ENCODE measurements at regions not wholly inside any gene's neighbourhood (a gene's known extent, or its start where the extent isn't known, plus 50 kb on each side); places are given as distances from the start of the nearest gene placed in this dataset.
"Not testable (repeated sequence)": the region's sequence is repeated elsewhere in the genome, so short reads cannot be mapped to it uniquely, and the experiment has no call there.

DNA sequence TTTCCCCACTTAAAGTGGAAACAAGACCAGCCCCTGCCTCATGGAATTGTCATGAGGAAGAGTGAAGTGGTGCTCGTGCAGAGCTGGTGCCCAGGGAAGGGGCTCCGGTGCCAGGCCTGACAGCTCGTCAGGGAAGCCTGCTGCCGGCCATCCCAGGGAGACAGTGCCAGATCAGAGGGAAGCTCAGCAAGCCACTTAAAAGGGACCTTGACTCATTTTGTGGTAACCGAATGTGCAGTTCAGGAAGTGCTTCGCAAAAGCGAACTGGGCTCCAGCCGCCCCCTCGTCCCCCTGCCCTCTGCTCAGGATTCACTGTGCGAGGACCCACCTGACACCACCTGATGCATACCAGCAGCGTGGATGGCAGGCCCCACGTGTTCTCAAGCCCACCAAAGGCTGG is 209.6 kb upstream of the PLGLB2 start:
- not testable (repeated sequence) for DNase-seq (ENCODE audit: low read depth in 2 of 2)

DNA sequence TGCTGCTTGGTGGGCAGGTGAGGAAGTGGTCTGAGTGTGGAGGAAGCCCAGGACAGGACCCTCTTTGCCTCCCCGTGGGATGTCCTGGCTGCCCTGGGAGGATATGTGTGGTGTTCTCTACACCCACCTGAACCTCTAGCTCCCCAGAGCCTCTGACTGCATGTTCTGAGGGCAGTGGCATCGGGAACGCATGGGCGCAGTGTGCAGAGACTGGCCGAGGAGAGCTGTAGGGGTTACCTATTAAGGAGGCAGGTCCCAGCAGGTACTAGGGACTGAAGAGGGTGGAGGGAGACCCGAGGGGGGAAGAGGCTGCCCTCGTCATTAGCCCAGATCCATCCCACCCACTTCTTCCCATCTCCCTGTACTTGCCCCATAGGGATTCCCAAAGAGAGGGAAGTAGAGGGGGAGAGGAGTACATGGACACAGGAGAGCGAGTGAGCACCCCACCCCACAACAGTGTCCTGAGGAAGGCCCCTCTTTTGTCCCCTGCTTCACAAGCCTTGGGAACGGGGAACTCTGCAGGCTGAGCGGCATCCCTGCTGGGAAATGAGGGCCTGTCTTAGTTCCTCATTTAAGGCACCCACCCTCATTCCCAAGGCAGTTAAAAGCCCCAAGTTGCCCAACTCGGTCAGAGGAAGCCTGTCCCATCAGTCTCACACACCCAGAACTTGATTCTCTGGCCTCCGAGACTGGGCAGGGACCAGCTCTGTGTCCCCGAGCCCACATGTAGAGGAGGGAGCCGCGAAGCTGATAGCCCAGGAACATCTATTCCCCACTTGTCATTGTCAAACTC is 208.5 kb upstream of the PLGLB2 start:
- DNase-seq (ENCODE audit: low read depth in 2 of 2): not testable (repeated sequence)

DNA sequence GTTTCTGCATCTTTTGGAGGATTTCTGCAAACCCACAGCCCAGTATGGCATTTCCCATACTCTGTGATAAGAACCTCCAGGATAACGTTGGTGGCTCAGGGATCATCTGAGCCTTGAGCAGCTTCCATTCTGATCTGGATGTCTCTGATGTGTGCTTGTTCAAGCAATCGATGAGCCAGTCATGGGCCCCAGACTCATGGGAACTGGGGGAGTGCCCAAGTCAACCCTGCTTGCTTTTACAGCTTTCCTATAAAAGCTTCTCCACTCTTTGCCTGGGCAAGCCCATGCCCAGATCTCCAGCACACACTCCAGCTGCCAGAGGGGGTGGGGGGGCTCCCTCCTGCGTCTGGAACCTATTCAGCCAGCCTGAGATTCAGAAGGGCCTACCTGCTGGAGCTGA is 207.6 kb upstream of the PLGLB2 start:
- DNase-seq (ENCODE audit: low read depth in 2 of 2): not testable (repeated sequence)

DNA sequence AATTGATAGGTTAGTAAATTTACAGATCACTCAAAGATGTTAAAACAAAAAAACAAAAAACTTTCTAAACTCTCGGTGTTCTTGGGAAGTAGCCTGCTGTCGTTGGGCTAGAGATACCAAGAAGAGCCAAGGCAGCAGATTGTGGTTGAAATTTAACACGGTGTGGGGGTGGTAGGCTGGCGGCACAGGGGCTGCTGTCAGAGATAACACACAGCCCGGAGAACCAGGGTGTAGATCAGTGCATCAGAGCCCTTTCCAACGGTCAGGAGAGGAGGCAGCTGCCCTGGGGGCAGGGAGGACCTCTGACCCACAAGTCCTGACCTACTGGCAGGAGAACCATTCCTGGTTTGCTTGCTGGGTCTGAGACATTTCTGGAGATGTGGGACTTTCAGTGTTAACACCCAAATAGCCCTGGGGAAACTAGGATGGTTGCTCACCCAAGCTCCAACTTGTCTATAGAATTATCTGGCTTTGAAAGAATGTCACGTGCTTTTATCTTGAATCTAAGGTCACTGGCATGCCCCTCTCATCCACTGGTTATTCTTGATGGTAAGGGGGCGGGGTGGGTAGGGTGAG is 205.2 kb upstream of the PLGLB2 start:
- DNase-seq (ENCODE audit: low read depth in 2 of 2): peak in 1 of 2 donors; percentile 54

DNA sequence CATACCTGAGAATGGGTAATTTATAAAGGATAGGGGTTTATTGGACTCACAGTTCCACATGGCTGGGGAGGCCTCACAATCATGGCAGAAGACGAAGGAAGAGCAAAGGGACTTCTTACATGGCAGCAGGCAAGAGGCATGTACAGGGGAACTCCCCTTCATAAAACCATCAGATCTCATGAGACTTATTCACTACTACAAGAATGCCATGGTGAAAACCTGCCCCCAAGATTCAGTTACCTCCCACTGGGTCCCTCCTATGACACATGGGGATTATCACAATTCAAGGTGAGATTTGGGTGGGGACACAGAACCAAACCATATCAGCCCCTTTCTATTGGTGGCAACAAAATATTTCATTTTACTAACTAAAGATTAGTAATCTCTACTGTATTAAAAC is 204.1 kb upstream of the PLGLB2 start:
- DNase-seq (ENCODE audit: low read depth in 2 of 2): not testable (repeated sequence)

DNA sequence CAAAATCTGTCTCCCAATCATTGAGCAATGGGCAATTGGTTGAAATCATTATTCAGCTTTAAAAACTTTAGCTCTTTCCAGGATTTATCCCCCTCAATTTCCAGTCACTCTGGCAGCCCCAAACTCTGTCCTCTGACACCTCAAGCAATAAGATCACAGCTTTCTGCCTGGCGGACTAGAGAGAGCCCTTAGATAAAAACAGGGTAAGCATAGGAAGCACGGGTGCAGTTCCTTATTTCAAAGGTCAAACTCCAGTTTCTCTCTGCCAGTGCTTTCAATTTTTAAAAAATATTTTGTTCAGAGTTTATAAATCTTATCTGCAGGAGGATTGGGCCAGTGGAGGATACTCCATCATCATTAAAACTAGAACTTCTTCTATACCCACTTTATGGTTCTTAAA is 200.8 kb upstream of the PLGLB2 start:
- DNase-seq (ENCODE audit: low read depth in 2 of 2): not testable (repeated sequence)

DNA sequence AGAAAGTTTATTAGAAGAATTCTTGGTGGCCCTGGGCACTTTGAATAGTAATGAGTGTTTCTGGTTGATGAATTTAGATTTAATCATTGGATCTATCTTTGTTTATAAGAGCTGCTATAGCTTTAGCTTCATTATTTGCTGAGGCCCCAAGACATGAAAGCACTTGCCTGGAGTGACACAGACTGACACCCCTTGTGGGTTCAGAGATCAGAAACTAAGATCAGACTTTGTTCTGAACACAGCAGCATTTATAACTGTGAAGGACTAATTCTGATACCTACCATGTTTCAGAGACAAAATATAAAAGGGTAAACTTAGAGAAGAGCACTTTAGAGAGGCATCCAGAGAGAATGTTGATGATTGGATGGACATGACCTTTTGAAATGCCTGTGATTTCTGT is 199.9 kb upstream of the PLGLB2 start:
- not testable (repeated sequence) for DNase-seq (ENCODE audit: low read depth in 2 of 2)

DNA sequence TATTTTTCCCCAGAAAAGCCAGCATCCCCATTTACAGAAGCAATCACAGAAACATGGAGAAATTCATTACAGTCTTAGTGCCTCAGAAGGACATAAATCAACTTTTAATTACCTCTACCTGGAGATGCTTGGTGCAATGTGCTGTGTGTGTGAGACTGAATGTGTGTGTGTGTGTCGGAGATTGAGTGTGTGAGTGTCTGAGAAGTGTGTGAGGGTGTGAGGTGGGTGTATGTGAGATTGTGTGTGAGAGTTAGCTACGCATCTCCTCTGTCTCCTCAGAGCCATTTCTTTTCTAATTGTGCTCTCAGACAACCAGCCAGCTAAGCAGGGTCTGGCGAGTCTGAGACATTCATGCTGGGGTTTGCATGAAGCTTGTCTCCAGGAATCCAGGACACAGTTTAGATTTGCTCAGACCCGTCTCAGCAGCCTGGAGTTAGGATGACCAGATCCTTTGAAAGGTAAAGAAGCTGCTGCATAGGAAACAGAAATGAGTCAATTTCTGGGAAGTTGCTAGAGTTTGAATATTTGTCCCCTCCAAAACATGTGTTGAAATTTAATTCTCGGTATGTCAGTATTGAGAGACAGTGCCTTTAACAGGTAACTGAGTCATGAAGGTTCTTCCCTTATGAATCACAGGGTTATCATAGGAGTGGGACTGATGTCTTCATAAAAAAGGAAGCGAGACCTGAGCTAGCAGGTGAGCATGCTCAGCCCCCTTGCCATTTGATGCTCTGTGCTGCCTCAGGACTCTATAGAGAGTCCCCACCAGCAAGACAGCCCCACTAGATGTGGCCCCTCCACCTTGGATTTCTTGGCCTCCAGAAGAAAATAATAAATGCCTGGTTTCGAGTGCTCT is 199.0 kb upstream of the PLGLB2 start:
- not testable (repeated sequence) for DNase-seq (ENCODE audit: low read depth in 2 of 2)

DNA sequence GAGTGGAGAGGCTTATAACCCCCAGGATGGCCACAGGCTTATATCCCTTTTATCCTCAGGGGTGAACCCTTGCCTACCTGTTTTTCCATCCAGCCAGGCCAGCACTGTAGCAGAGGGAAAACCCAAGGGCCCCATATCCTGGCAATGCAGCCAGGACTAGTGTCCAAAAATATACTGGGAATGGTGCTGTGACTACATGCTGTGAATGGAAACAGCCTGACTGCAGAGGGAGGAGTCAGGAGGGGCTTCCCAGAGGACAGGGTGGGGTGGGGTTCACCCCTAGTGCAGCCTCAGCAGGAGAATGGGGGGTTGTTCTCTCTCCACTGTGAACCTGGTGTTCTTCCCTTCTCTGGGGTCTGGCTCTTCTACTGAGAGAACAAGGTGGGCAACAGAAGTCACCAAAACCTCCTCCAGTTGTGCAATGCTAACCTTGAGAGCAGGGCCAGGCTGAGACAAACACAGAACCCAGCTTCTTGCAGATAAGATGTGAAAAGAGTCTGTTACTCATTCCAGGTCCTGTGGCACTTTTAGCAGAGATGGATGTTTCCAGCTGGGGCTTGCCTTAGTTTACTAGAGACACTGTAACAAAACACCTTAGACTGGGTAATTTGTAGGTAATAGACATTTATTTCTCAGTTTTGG is 198.2 kb upstream of the PLGLB2 start:
- DNase-seq (ENCODE audit: low read depth in 2 of 2): not testable (repeated sequence)

DNA sequence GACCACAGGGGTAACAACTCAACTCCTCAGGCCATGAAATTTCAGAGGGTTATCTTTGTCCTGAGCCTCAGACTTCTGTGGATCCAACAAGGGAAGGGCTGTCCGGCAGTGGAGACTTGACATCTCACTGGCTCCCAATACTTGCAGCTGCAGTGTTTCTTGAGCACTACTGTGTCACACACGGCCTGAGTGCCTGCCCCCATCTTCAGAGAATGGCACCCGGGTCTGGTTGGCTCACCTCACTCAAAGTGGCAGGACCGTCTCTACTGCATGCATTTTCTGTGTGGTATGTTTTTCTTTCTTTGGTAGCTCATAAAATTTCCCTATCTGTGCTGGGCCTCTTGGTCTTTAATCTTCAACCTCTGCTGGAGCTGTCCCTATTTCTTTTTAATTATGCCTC is 193.2 kb upstream of the PLGLB2 start:
- DNase-seq (ENCODE audit: low read depth in 2 of 2): not testable (repeated sequence)

DNA sequence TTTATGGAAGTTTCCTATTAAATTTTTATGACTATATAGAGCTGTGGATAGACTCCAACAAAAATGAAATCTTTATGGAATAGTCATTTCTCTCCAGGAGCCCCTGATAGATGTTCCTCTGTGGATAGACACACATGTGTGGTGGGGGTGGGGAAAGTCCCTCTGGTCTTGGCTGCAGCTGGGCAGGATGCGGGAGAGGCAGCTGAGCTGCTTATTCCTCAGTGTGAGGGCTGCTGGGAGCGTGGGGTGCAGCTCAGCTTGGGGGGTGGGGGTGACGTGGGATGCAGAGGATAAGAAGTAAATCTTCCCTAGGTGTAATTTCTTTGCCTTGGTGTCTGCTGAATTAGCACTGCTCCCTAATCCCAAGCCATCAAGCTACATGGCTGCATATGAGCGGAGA is 192.8 kb upstream of the PLGLB2 start:
- DNase-seq (ENCODE audit: low read depth in 2 of 2): peak in 1 of 2 donors; percentile 65

DNA sequence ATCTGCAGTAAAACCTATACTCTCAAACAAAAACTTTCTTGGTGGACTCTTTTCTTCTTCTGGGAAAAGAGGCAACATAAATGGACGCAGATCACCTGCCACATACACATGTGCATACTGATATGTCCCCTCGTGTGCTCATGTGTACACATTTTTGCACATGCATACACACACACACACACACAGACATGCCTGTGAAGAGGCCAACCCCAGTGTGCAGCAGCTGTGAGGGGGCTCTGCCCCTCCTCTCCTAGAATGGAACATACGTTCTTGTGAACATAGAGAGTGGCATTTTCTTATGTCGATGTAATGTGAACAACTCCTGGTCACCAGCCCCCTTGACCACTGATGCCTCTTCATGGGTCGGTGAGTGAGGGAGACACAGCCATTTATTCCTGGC is 188.9 kb upstream of the PLGLB2 start:
- not testable (repeated sequence) for DNase-seq (ENCODE audit: low read depth in 2 of 2)

DNA sequence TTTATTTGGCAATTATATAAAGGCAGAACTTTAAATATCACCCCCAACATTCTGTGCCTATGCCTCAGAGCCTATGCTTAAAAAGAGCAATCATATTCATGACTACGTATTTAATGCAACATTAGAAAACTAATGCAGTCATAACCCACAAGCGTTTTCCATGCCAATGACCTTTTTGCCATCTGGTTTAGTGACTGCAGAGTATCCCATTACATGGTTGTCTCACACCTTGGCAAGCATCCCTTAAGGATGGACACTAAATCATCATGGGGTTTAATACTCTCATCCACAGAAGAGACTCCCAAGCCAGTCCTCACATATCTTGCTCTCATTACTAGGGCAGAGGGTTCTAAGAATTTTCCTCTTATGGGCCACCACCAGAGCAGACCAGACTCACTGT is 188.2 kb upstream of the PLGLB2 start:
- not testable (repeated sequence) for DNase-seq (ENCODE audit: low read depth in 2 of 2)

DNA sequence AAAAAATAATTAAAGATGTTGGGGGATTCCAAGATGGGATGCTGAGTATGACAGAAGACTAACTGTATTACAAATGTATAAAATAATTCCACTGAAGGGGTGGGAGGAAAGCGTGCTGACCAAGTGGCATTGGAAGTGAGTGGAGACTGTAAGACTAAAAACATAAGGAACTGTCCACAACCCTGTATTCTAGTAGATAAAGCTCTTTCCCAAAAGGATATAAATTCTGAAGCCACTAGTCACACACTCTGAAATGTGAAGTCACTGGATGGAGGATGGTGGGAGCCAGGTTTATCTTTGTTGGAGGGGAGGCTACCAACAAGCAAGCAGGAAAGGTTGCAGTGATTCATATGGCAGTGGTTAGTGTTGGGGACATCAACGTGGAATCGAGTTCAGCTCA is 182.8 kb upstream of the PLGLB2 start:
- DNase-seq (ENCODE audit: low read depth in 2 of 2): not testable (repeated sequence)

DNA sequence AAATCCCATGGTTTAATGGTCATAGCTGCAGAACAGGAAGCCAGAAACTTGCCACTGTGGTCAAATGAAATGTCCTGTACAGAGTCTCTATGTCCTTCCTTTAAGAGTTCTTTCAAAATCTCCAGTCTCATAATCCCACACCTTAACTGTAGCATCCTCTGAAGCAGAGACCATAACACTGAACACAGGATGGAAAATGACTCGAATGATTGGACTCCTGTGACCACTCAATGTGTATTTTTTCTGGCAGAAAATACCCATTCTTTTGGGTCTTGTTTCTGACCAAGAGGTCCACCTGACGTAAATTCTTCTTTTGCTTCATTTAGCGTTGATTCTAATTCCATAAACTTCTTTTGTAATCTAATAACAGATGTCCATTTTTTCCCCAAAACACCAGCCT is 181.4 kb upstream of the PLGLB2 start:
- not testable (repeated sequence) for DNase-seq (ENCODE audit: low read depth in 2 of 2)

DNA sequence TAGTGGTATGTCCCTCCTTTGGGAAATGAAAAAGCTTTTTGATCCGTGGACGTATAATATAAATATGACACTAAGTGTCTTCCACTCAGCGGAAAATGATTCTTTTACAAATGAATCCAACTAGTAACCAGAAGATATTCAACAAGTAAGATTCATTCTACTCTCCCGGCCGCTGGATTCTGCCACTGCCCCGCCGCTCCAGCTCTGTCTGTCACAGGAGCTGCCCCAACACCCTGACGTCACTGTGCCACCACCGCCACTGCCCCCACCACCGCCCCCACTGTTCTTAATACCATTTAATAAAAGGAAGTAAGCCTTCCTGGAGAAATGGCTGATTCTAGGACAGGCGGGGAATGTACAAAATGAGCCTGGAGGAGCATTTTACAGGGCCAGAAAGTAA is 180.8 kb upstream of the PLGLB2 start:
- DNase-seq (ENCODE audit: low read depth in 2 of 2): not testable (repeated sequence)

DNA sequence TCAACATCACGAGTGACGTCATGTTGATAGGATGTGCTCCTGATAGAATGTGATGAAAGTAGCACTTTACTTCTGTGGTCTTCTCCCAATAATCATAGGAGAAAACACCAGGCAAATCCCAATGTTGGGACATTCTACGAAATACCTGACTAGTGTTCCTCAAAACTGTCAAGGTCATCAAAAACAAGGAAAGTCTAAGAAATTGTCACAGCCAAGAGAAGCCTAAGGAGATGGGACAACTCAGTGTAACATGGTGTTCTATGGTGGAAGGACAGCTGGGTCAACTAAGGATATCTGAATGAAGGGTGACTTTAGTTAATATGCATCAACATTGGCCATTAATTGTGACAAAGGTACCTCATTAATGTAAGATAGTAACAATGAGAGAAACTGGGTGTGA is 180.0 kb upstream of the PLGLB2 start:
- DNase-seq (ENCODE audit: low read depth in 2 of 2): not testable (repeated sequence)

DNA sequence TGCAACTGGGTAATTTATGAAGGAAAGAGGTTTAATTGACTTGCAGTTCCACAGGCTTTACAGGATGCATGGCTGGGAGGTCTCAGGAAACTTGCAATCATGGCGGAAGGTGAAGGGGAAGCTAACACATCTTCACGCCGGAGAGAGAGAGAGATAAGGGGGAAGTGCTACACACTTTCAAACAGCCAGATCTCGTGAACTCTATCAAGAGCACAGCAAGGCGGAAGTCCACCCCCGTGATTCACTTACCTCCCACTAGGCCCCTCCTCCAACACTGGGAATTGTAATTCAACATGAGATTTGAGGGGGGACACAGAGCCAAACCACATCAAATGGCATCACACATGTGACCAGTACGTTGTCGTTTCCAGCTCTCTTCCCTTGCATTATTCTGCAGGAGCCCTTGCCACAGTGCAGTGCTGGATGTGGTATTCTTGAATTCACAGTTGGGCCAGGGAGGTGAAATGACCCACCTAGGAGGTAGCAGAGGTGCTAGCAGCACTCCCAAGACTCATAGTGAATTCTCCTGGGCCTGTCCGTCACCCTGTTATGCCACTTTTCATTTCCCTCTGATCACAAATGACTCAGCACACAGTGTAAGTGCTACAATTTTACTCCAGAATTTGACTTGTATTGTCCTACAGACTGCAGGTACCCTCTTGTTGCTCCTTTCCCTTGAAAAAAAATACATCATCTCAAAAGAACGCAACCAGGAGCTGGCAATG is 179.2 kb upstream of the PLGLB2 start:
- not testable (repeated sequence) for DNase-seq (ENCODE audit: low read depth in 2 of 2)

DNA sequence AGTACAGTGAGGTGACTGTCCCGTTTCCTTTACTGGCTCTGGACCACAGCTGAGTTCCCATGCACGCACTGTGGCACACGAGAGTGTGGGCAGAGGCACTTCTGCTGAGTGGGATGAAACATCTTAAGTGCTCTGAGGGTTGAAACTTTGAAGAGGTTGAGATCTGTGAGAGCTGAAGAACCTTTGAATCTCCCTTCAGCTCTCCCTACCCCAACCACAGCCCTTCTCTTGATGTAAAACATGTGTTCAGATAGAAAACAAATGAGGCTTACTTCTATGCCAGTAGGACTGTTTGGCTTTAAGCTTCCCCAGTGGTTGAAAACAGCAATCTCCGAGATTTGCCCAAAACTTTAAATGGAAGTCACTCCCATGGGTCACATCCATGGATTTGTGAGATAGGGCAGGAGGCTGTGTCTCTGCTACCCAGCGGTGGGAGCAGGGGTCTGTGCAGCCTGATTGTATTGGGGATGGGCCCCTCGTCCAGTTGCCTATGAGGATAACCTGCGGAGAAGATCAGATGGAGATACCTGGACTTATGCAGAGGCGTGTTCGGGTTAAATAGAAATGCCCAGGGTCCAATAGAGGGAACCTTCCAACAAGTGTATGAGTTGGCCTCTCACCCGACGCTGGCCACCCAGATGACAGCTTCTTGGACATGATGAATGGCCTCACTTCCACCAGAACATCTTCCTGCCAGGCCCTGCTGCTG is 178.0 kb upstream of the PLGLB2 start:
- not testable (repeated sequence) for DNase-seq (ENCODE audit: low read depth in 2 of 2)

DNA sequence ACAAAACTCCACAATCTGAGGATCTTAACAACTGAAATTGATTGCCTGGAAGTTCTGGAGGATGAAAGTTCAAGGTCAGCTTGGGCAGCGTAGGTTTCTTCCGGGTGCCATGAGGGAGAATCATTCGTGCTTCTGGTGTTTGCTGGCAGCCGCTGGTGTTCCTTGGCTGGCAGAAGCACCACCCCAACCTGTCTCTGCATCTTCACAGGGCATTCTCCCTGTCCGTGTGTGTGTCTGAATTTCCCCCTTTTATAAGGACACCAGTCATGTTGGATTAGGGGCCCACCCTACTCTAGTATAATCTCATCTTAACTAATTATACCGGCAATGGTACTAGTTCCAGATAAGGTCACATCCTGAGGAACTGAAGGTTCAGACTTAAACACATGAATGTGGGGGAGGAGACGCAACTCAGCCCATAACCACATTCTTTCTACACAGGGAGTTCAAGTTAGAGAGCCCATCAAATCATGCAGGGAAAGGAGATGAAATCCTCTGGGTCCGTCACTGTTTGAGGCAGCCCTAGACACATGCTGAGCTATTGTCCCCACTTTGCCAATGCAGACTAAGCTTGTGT is 175.9 kb upstream of the PLGLB2 start:
- not testable (repeated sequence) for DNase-seq (ENCODE audit: low read depth in 2 of 2)
